GM21786 (cell line): ENCODE measurements at regions not wholly inside any gene's neighbourhood (a gene's known extent, or its start where the extent isn't known, plus 50 kb on each side); places are given as distances from the start of the nearest gene placed in this dataset.

ENCODE experiments used
- ATAC-seq: cut with Tn5 transposase; IDR thresholded peaks from one replicate; pipeline ENCODE4 v1.9.1; 2021; ENCODE audit not compliant: unreplicated experiment

- no peak for ATAC-seq
These were observed 60.4 kb upstream of the FAM83B start for GRCh38 chr6:54786154-54786553.

DNA sequence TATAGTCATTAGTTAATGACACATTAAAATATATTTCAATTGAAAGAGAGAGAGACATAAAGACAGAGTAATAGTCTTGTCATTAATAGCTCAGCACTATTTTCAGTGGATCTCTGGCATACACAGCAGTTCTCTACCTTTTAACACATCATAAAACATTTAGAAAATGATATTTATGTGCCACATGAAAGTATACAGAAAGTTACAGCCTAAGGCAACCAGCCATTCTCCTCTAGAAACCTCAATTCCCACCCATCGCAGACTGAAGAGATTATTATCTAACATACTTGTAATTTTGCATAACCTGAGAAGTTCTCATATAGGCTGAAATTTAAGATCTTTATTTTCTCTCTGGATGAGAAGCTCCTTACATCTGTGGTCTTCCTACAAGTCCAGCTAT is 58.7 kb upstream of the FAM83B start:
- no peak for ATAC-seq
